Neuronal stem cell (in vitro differentiated cells): ENCODE measurements at regions not wholly inside any gene's neighbourhood (a gene's known extent, or its start where the extent isn't known, plus 50 kb on each side); places are given as distances from the start of the nearest gene placed in this dataset.
"Not testable (repeated sequence)": the region's sequence is repeated elsewhere in the genome, so short reads cannot be mapped to it uniquely, and the experiment has no call there.

Experiments used
- DNase-seq: peaks from one replicate; pipeline ENCODE4 v3.0.0-alpha.2; 2013; ENCODE audit warnings: low spot score
- H2AFZ ChIP-seq: one replicate; pipeline ENCODE4 v1.6.1; 2013; ENCODE audit warnings: mild to moderate bottlenecking, low read length, inconsistent platforms
- H2AK5ac ChIP-seq: 2 replicates; pipeline ENCODE4 v1.6.1; 2013; ENCODE audit warnings: low read depth, mild to moderate bottlenecking, inconsistent platforms, low read length, moderate library complexity, mixed read lengths
- H2BK120ac ChIP-seq: 2 replicates; pipeline ENCODE4 v1.6.1; 2013; ENCODE audit warnings: low read depth, mild to moderate bottlenecking, inconsistent platforms, low read length, moderate library complexity, mixed read lengths
- H2BK12ac ChIP-seq: one replicate; pipeline ENCODE4 v1.6.1; 2013; ENCODE audit warnings: low read length, inconsistent platforms
- H2BK15ac ChIP-seq: 2 replicates; pipeline ENCODE4 v1.6.1; 2013; ENCODE audit warnings: mild to moderate bottlenecking, low read length, inconsistent platforms, mixed read lengths
- H2BK5ac ChIP-seq: one replicate; pipeline ENCODE4 v1.6.1; 2013; ENCODE audit warnings: inconsistent platforms, mild to moderate bottlenecking, low read length, moderate library complexity
- H3K14ac ChIP-seq: one replicate; pipeline ENCODE4 v1.6.1; 2013; ENCODE audit warnings: low read length, inconsistent platforms
- H3K18ac ChIP-seq: 2 replicates; pipeline ENCODE4 v1.6.1; 2013; ENCODE audit warnings: low read length, inconsistent platforms
- H3K23ac ChIP-seq: 2 replicates; pipeline ENCODE4 v1.6.1; 2013; ENCODE audit warnings: low read depth, mild to moderate bottlenecking, mixed read lengths, low read length, inconsistent platforms; ENCODE audit not compliant: poor library complexity
- H3K27ac ChIP-seq: replicated peaks from 3 replicates; pipeline ENCODE4 v1.5.1; 2013; ENCODE audit warnings: low read length, inconsistent platforms
- H3K27me3 ChIP-seq, 3 experiments: 2 replicates each; pipeline ENCODE4 v1.6.1; 2013; ENCODE audit warnings: low read length in 3 of 3, mild to moderate bottlenecking in 2 of 3, inconsistent platforms in 1 of 3, low read depth in 1 of 3, mixed read lengths in 1 of 3, moderate library complexity in 1 of 3; ENCODE audit not compliant: control insufficient read depth in 3 of 3, insufficient read depth in 3 of 3
- H3K36me3 ChIP-seq, 2 donors: replicated peaks in 1 of 2; 2 replicates each; pipeline ENCODE4 v1.6.1; 2013; ENCODE audit warnings: low read length in 2 of 2; ENCODE audit not compliant: control insufficient read depth in 2 of 2, insufficient read depth in 2 of 2
- H3K4ac ChIP-seq: 2 replicates; pipeline ENCODE4 v1.6.1; 2013; ENCODE audit warnings: inconsistent platforms, mild to moderate bottlenecking, low read length, moderate library complexity
- H3K4me1 ChIP-seq, 2 donors: 1 replicate in 1 of 2; 2 replicates in 1 of 2; pipeline ENCODE4 v1.6.1; 2013; ENCODE audit warnings: low read length in 2 of 2, low read depth in 1 of 2; ENCODE audit not compliant: control insufficient read depth in 2 of 2, insufficient read depth in 1 of 2
- H3K4me2 ChIP-seq: one replicate; pipeline ENCODE4 v1.6.1; 2013; ENCODE audit warnings: mild to moderate bottlenecking, low read length, inconsistent platforms; ENCODE audit not compliant: insufficient read depth, poor library complexity, severe bottlenecking
- H3K4me3 ChIP-seq, 2 donors: 2 replicates each; pipeline ENCODE4 v1.5.1; 2013; ENCODE audit warnings: low read length in 2 of 2, mild to moderate bottlenecking in 2 of 2, inconsistent platforms in 1 of 2, moderate library complexity in 1 of 2
- H3K79me1 ChIP-seq: one replicate; pipeline ENCODE4 v1.6.1; 2013; ENCODE audit warnings: low read depth, mild to moderate bottlenecking, inconsistent platforms, low read length, moderate library complexity
- H3K9ac ChIP-seq: one replicate; pipeline ENCODE4 v1.6.1; 2013; ENCODE audit warnings: mild to moderate bottlenecking, low read depth, low read length, inconsistent platforms; ENCODE audit not compliant: poor library complexity
- H3K9me3 ChIP-seq, 2 donors: replicated peaks in 1 of 2; 2 replicates each; pipeline versions ENCODE3 to v1.6.1; 2013; ENCODE audit warnings: low read length in 2 of 2, mild to moderate bottlenecking in 2 of 2, inconsistent platforms in 1 of 2, low read depth in 1 of 2, mixed read lengths in 1 of 2, moderate library complexity in 1 of 2; ENCODE audit not compliant: control insufficient read depth in 2 of 2, insufficient read depth in 1 of 2
- H4K8ac ChIP-seq: one replicate; pipeline ENCODE4 v1.6.1; 2013; ENCODE audit warnings: low read depth, mild to moderate bottlenecking, inconsistent platforms, low read length, moderate library complexity
- H4K91ac ChIP-seq: one replicate; pipeline ENCODE4 v1.6.1; 2013; ENCODE audit warnings: low read length, low read depth, mild to moderate bottlenecking, inconsistent platforms; ENCODE audit not compliant: poor library complexity
- WGBS, 2 donors: extraction: QIAGEN DNeasy Blood & Tissue Kit; methylation state at CpG; one replicate each; pipeline ENCODE4 v1.1.7; 2013; ENCODE audit warnings: missing lambda C conversion rate in 2 of 2, mixed read lengths in 1 of 2; ENCODE audit not compliant: insufficient read length in 2 of 2, insufficient replicate concordance in 1 of 2; ENCODE audit errors: extremely low coverage in 2 of 2; 5-methylcytosine and 5-hydroxymethylcytosine counted together

DNA sequence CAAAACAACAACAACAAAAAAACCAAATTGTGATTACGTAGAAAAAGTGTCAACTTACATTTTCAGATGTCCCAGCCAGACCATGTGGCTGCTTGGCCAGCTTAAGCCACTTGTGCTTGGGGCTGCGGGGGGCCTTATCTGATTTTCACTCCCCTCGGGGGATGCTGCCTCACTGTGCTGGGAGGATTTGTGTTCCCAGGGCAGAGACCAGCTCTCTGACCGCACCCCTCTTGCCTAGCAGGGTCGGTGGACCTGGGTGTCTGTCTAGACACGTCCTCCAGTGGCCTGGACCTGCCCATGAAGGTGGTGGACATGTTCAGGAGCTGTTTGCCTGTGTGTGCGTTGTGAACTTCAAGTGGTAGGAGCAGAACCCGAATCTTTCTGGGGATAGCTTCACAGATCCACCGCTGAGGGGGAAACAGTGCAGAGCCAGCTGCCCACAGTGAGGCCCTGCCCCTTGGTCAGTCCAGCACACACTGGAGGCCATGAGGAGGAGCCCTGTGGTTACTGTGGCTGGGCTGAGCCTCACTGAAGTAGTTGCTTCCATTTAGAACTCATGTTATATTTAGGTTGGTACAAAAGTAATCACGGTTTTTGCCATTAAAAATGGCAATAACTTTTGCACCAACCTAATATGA lies 173.9 kb downstream of the ADRA2C start:
- DNase-seq, result not testable (repeated sequence)

DNA sequence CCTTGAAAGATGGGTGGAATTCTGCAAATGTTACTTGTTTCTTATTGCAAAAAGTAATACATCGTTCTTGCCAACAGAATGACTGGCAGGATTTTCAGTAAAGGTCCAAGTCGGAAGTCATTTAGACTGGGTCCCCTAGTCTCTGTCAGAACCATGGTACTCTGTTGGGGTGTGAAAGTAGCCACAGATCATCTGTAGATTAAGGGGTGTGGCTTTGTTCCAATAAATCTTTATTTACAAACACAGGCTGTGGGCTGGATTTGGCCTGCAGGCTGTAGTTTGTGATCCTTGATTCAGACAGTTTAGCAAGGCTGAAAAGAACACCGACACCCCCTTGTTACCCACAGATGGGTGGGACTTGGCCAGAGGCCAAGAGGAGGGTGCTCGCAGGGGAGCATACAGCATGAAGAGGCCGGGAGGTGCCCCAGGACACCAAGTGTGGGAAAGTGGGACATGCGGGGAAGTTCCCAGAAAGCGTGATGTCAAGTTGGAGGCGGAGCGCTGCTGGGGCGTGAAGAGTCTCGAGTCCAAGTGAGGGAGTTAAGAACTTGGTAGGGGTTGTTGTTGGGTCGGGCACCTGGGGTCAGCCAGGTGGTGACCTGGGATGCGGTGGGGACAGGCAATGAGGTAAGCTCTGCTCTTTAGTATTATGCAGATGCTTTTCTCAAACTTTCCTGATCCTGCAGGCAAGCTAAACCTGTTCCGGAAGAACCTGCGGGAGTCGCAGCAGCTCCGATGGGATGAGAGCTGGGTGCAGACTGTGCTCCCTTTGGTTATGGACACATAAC lies 175.7 kb downstream of the ADRA2C start:
- H2BK120ac ChIP-seq, H2AK5ac ChIP-seq, H4K8ac ChIP-seq, H3K4me2 ChIP-seq, H3K4me3 ChIP-seq, H3K4ac ChIP-seq, H2BK12ac ChIP-seq, H2BK15ac ChIP-seq, H3K9ac ChIP-seq, H2AFZ ChIP-seq, H2BK5ac ChIP-seq, H3K79me1 ChIP-seq, H3K4me1 ChIP-seq, H4K91ac ChIP-seq, H3K23ac ChIP-seq, H3K14ac ChIP-seq, H3K9me3 ChIP-seq, H3K27ac ChIP-seq, H3K18ac ChIP-seq, H3K36me3 ChIP-seq, H3K27me3 ChIP-seq, DNase-seq: not testable (repeated sequence)
- no CpG with 5 or more reads among the region's 17 CpGs for WGBS, 2 donors

More for the DNA sequence above, 173.9 kb downstream of the ADRA2C start:
- not testable (repeated sequence) for H3K9me3 ChIP-seq, H2BK15ac ChIP-seq, H2BK12ac ChIP-seq, H4K8ac ChIP-seq, H4K91ac ChIP-seq, H3K79me1 ChIP-seq, H2BK120ac ChIP-seq, H3K27ac ChIP-seq, H3K27me3 ChIP-seq, H3K36me3 ChIP-seq, H3K23ac ChIP-seq, H3K4ac ChIP-seq, H2BK5ac ChIP-seq, H3K4me3 ChIP-seq, H2AFZ ChIP-seq, H3K4me1 ChIP-seq, H3K9ac ChIP-seq, H2AK5ac ChIP-seq, H3K14ac ChIP-seq, H3K4me2 ChIP-seq
- H3K18ac ChIP-seq, result peak overlapping the region; percentile 13
- no CpG with 5 or more reads among the region's 10 CpGs for WGBS, 2 donors

DNA sequence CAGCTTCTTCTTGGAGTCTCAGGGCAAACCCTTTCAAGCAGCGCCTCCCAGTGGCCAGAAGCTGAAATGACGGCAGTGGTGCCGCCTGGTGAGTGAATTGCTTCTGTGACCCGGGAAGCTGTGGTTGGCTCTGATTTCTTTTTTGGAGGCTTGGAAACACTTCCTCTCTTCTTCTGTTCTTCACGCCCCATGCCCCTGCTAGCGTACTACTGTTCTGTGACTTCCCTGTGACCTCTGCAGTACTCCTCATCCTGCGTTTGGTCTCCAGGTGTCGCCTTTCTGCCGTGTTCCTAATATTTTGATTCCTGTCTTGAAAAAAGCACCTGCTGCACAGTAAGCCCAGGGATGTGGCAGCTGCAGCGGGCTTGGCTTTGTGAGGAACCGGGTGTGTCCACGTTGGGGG lies 176.4 kb downstream of the ADRA2C start:
- not testable (repeated sequence) for H3K14ac ChIP-seq, H3K23ac ChIP-seq, H2AFZ ChIP-seq, H3K36me3 ChIP-seq, H3K27me3 ChIP-seq, H3K4me3 ChIP-seq, H2BK5ac ChIP-seq, H3K4ac ChIP-seq, H2AK5ac ChIP-seq, H3K18ac ChIP-seq, H2BK15ac ChIP-seq, H3K4me1 ChIP-seq, H3K9ac ChIP-seq, H3K79me1 ChIP-seq, H4K91ac ChIP-seq, H3K27ac ChIP-seq, H2BK120ac ChIP-seq, H3K9me3 ChIP-seq, H4K8ac ChIP-seq, H2BK12ac ChIP-seq, H3K4me2 ChIP-seq
- peak; percentile 40 for DNase-seq
- no CpG with 5 or more reads among the region's 12 CpGs for WGBS, 2 donors

DNA sequence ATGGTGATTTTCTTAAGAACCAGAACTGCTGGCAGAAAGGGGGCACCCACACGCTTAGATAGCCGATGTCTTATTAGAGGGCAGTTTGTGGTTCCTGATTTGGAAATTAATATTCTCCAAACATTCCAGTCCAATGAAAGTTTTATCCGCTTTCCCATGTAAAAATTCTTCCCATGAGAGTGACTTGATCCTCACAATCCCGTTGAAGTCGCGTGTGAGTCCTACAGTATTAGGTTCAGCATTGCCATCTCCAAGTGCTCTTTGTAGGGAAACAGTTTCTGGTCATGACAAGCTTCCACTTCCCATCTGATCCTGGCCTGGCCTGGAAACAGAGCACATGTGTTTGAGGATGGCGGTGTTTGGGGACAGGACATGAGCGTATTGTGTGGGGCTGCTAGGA lies 176.9 kb downstream of the ADRA2C start:
- H2AFZ ChIP-seq, H3K27me3 ChIP-seq, H2BK15ac ChIP-seq, H3K23ac ChIP-seq, H2BK120ac ChIP-seq, DNase-seq, H3K14ac ChIP-seq, H3K4me2 ChIP-seq, H3K18ac ChIP-seq, H3K9me3 ChIP-seq, H2AK5ac ChIP-seq, H2BK12ac ChIP-seq, H3K79me1 ChIP-seq, H2BK5ac ChIP-seq, H4K8ac ChIP-seq, H3K27ac ChIP-seq, H3K4ac ChIP-seq, H4K91ac ChIP-seq, H3K36me3 ChIP-seq, H3K4me1 ChIP-seq, H3K4me3 ChIP-seq: not testable (repeated sequence)
- peak overlapping the region; percentile 60 for H3K9ac ChIP-seq
- WGBS, 2 donors, result no CpG with 5 or more reads among the region's 8 CpGs
